Keratinocyte (primary cell): ENCODE measurements at regions not wholly inside any gene's neighbourhood (a gene's known extent, or its start where the extent isn't known, plus 50 kb on each side); places are given as distances from the start of the nearest gene placed in this dataset.

ENCODE experiments used
- CTCF ChIP-seq, 3 experiments: IDR thresholded peaks in 1 of 3; conservative IDR thresholded peaks in 1 of 3; optimal IDR thresholded peaks in 1 of 3; 2 replicates in 2 of 3; 3 replicates in 1 of 3; pipeline versions ENCODE3 to v1.5.1; 2011; ENCODE audit warnings: low read length in 3 of 3, mild to moderate bottlenecking in 3 of 3, moderate library complexity in 2 of 3, control low read depth in 1 of 3, inconsistent platforms in 1 of 3; ENCODE audit not compliant: insufficient read depth in 2 of 3; ENCODE audit errors: extremely low read depth in 1 of 3
- EZH2 ChIP-seq: IDR thresholded peaks from one replicate; pipeline ENCODE4 v1.6.1; 2012; ENCODE audit warnings: inconsistent platforms, mild to moderate bottlenecking, low read length, moderate library complexity

GRCh38 chr6:15926256-15926655, 202.6 kb upstream of the MYLIP start:
- TF ChIP-seq CTCF (optimal IDR thresholded peaks at IDR 0.05 in 1 of 3, IDR thresholded peaks at IDR 0.05 in 1 of 3, conservative IDR thresholded peaks at IDR 0.05 in 1 of 3; ENCODE audit: extremely low read depth in 1 of 3, insufficient read depth in 2 of 3, low read length in 3 of 3), result no peak
- no peak for TF ChIP-seq EZH2
